Panc1 (cell line): ENCODE measurements at regions not wholly inside any gene's neighbourhood (a gene's known extent, or its start where the extent isn't known, plus 50 kb on each side); places are given as distances from the start of the nearest gene placed in this dataset.
A peak's percentile ranks its signal among the peaks of the same experiment; 100 is the strongest.

Source experiments
- ATAC-seq: fragments of 200-7000 bp; cut with Tn5 transposase; 2 replicates; pipeline ENCODE4 v1.9.1; 2020; ENCODE audit warnings: mild to moderate bottlenecking, moderate library complexity
- BruUV-seq: library from RNA; stranded (reverse); fragments of 400-500 nt; replicated peaks from 2 replicates; lab custom pipeline; 2021; lab: Mats Ljungman, UMichigan
- CTCF ChIA-PET: fragments of 300-600 bp; sonication (Branson Sonifier 250); formaldehyde crosslinking; loops from one replicate; lab custom pipeline; 2022; ENCODE audit warnings: antibody characterized with exemption; lab: Charles Lee
- POLR2A ChIA-PET: fragments of 300-600 bp; sonication (Branson Sonifier 250); formaldehyde crosslinking; loops from one replicate; lab custom pipeline; 2022; ENCODE audit warnings: antibody characterized with exemption; lab: Charles Lee
- DNase-seq: peaks from one replicate; pipeline ENCODE4 v3.0.0-alpha.2; 2010; ENCODE audit warnings: low read depth, low spot score
- H3K27ac ChIP-seq: 2 replicates; pipeline ENCODE4 v1.5.1; 2011; ENCODE audit warnings: mild to moderate bottlenecking, low read length, inconsistent platforms
- H3K27me3 ChIP-seq: fragments of 200-500 bp; sonication (Bioruptor generic); 2 replicates; pipeline ENCODE4 v1.6.0; 2014; ENCODE audit warnings: low read length, inconsistent platforms; ENCODE audit not compliant: control insufficient read depth, insufficient read depth
- H3K36me3 ChIP-seq: fragments of 200-500 bp; sonication (Bioruptor generic); 2 replicates; pipeline ENCODE4 v1.5.1; 2014; ENCODE audit warnings: inconsistent platforms, mild to moderate bottlenecking, low read length, moderate library complexity; ENCODE audit not compliant: control insufficient read depth, insufficient read depth
- H3K4me1 ChIP-seq: 2 replicates; pipeline ENCODE4 v1.5.1; 2011; ENCODE audit warnings: inconsistent platforms, mild to moderate bottlenecking, low read length, moderate library complexity; ENCODE audit not compliant: control insufficient read depth, insufficient read depth
- H3K4me3 ChIP-seq, 2 experiments: 2 replicates each; pipeline ENCODE4 v1.5.1; 2011 to 2012; ENCODE audit warnings: low read depth in 2 of 2, low read length in 2 of 2, mild to moderate bottlenecking in 2 of 2, inconsistent platforms in 1 of 2, moderate library complexity in 1 of 2
- H3K9me3 ChIP-seq: fragments of 200-500 bp; sonication (Bioruptor generic); 2 replicates; pipeline ENCODE4 v1.5.1; 2014; ENCODE audit warnings: low read depth, mild to moderate bottlenecking, inconsistent platforms, low read length, moderate library complexity; ENCODE audit not compliant: control insufficient read depth, insufficient read depth
- POLR2AphosphoS5 ChIP-seq: IDR thresholded peaks from 2 replicates; pipeline ENCODE4 v1.6.1; 2012; ENCODE audit warnings: mild to moderate bottlenecking, low read depth, low read length, moderate library complexity
- REST ChIP-seq, 2 experiments: IDR thresholded peaks; 2 replicates each; pipeline ENCODE4 v1.6.1; 2011 to 2012; ENCODE audit warnings: low read depth in 2 of 2, control low read depth in 1 of 2, low read length in 1 of 2, mild to moderate bottlenecking in 1 of 2, moderate library complexity in 1 of 2; ENCODE audit not compliant: insufficient read depth in 1 of 2
- SIN3A ChIP-seq: IDR thresholded peaks from 2 replicates; pipeline ENCODE4 v1.6.1; 2012; ENCODE audit warnings: low read depth, mild to moderate bottlenecking, low read length, moderate library complexity, borderline replicate concordance; ENCODE audit not compliant: insufficient read depth
- TCF7L2 ChIP-seq: IDR thresholded peaks from 2 replicates; pipeline ENCODE4 v1.6.1; 2011; ENCODE audit warnings: mild to moderate bottlenecking, low read depth, low read length, inconsistent platforms
- in situ Hi-C: cut with HindIII; loops from 2 replicates; pipeline ENCODE4 v1.10.0; 2016; ENCODE audit warnings: low sequenced_read_pairs, low pct_unique_long_range_greater_than_20kb
- intact Hi-C: fragments of 100-400 bp; cut with micrococcal nuclease; formaldehyde crosslinking; loops from one replicate; pipeline ENCODE4 v1.10.0; 2022; ENCODE audit not compliant: unreplicated experiment
- TF ChIP-seq, protein P1 (sequence below): fragments of 450-650 bp; IDR thresholded peaks from 2 replicates; pipeline ENCODE4 v1.5.1; 2017; ENCODE audit warnings: mild to moderate bottlenecking

GRCh38 chr6:154893917-154894316, 101.2 kb upstream of the TIAM2 start:
- in situ Hi-C loops, result no loop called here
- POLR2A ChIA-PET, result no interaction called here
- intact Hi-C loops, result no loop called here
- Histone ChIP-seq H3K9me3 (no peaks in the 10 kb centered on the region), H3K4me3 (no peak overlapping the region), H3K27me3 (no peaks in the 10 kb centered on the region), H3K4me1 (0 out of 2 replicates have a peak, but pooled peaks cover 5% of the 10 kb centered on the region), H3K36me3 (no peaks in the 10 kb centered on the region), H3K27ac (no peak overlapping the region)
- BruUV-seq, result TSS peak; percentile 42
- TF ChIP-seq, protein P1, sequence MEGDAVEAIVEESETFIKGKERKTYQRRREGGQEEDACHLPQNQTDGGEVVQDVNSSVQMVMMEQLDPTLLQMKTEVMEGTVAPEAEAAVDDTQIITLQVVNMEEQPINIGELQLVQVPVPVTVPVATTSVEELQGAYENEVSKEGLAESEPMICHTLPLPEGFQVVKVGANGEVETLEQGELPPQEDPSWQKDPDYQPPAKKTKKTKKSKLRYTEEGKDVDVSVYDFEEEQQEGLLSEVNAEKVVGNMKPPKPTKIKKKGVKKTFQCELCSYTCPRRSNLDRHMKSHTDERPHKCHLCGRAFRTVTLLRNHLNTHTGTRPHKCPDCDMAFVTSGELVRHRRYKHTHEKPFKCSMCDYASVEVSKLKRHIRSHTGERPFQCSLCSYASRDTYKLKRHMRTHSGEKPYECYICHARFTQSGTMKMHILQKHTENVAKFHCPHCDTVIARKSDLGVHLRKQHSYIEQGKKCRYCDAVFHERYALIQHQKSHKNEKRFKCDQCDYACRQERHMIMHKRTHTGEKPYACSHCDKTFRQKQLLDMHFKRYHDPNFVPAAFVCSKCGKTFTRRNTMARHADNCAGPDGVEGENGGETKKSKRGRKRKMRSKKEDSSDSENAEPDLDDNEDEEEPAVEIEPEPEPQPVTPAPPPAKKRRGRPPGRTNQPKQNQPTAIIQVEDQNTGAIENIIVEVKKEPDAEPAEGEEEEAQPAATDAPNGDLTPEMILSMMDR, result no peak
- TF ChIP-seq SIN3A (no peak), REST (IDR thresholded peaks at IDR 0.05; ENCODE audit: insufficient read depth in 1 of 2, low read depth in 2 of 2, low read length in 1 of 2) (no peak), POLR2AphosphoS5 (no peak), TCF7L2 (no peak)
- ATAC-seq, result no peak
- no peak for DNase-seq
- CTCF ChIA-PET, result no interaction called here

GRCh38 chr6:154894902-154895301, 100.2 kb upstream of the TIAM2 start:
- in situ Hi-C loops, result no loop called here

More at GRCh38 chr6:154894902-154895301, 100.2 kb upstream of the TIAM2 start:
- TF ChIP-seq POLR2AphosphoS5 (no peak), REST (IDR thresholded peaks at IDR 0.05; ENCODE audit: insufficient read depth in 1 of 2, low read depth in 2 of 2, low read length in 1 of 2) (no peak), TCF7L2 (no peak), SIN3A (no peak)
- TF ChIP-seq, protein P1, result no peak
- no peaks in the 10 kb centered on the region for H3K9me3 ChIP-seq
- intact Hi-C loops, result no loop called here
- 0 out of 2 replicates have a peak, but pooled peaks cover 5% of the 10 kb centered on the region for H3K4me1 ChIP-seq
- H3K27me3 ChIP-seq, result no peaks in the 10 kb centered on the region
- no TSS peak for BruUV-seq
- no peak overlapping the region for H3K4me3 ChIP-seq
- ATAC-seq (no peak), DNase-seq (no peak)
- ChIA-PET CTCF (no interaction called here), POLR2A (no interaction called here)
- no peak overlapping the region for H3K27ac ChIP-seq
- H3K36me3 ChIP-seq, result no peaks in the 10 kb centered on the region
